Ishikawa (cell line): ENCODE measurements at regions not wholly inside any gene's neighbourhood (a gene's known extent, or its start where the extent isn't known, plus 50 kb on each side); places are given as distances from the start of the nearest gene placed in this dataset.

Experiments
- EP300 ChIP-seq: IDR thresholded peaks from 2 replicates; pipeline ENCODE4 v1.6.1; 2012; ENCODE audit warnings: borderline replicate concordance
- FOXM1 ChIP-seq: IDR thresholded peaks from 2 replicates; pipeline ENCODE4 v1.6.1; 2012; ENCODE audit warnings: low read depth, borderline replicate concordance
- MAX ChIP-seq: IDR thresholded peaks from 2 replicates; pipeline ENCODE4 v1.6.1; 2012
- NFIC ChIP-seq: IDR thresholded peaks from 2 replicates; pipeline ENCODE4 v1.6.1; 2012
- RAD21 ChIP-seq: IDR thresholded peaks from 2 replicates; pipeline ENCODE4 v1.6.1; 2012; ENCODE audit warnings: low read depth
- TAF1 ChIP-seq: IDR thresholded peaks from 2 replicates; pipeline ENCODE4 v1.6.1; 2012; ENCODE audit warnings: low read depth, mild to moderate bottlenecking
- TEAD4 ChIP-seq: IDR thresholded peaks from 2 replicates; pipeline ENCODE4 v1.6.1; 2012
- YY1 ChIP-seq: IDR thresholded peaks from 2 replicates; pipeline ENCODE4 v1.6.1; 2012; ENCODE audit warnings: low read depth
- TF ChIP-seq, protein P1 (sequence below): IDR thresholded peaks from 2 replicates; pipeline ENCODE4 v1.6.1; 2012; ENCODE audit warnings: low read depth, mild to moderate bottlenecking

- TF ChIP-seq RAD21, result no peak
- TF ChIP-seq TEAD4, result no peak
- no peak for TF ChIP-seq EP300
- TF ChIP-seq, protein P1, sequence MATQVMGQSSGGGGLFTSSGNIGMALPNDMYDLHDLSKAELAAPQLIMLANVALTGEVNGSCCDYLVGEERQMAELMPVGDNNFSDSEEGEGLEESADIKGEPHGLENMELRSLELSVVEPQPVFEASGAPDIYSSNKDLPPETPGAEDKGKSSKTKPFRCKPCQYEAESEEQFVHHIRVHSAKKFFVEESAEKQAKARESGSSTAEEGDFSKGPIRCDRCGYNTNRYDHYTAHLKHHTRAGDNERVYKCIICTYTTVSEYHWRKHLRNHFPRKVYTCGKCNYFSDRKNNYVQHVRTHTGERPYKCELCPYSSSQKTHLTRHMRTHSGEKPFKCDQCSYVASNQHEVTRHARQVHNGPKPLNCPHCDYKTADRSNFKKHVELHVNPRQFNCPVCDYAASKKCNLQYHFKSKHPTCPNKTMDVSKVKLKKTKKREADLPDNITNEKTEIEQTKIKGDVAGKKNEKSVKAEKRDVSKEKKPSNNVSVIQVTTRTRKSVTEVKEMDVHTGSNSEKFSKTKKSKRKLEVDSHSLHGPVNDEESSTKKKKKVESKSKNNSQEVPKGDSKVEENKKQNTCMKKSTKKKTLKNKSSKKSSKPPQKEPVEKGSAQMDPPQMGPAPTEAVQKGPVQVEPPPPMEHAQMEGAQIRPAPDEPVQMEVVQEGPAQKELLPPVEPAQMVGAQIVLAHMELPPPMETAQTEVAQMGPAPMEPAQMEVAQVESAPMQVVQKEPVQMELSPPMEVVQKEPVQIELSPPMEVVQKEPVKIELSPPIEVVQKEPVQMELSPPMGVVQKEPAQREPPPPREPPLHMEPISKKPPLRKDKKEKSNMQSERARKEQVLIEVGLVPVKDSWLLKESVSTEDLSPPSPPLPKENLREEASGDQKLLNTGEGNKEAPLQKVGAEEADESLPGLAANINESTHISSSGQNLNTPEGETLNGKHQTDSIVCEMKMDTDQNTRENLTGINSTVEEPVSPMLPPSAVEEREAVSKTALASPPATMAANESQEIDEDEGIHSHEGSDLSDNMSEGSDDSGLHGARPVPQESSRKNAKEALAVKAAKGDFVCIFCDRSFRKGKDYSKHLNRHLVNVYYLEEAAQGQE, result no peak
- no peak for TF ChIP-seq FOXM1
- TF ChIP-seq TAF1, result no peak
- no peak for TF ChIP-seq MAX
- no peak for TF ChIP-seq YY1
- TF ChIP-seq NFIC, result no peak
Observed at GRCh38 chr21:14010729-14011128, 200.0 kb downstream of the LIPI start.
